OCI-LY3 (cell line): ENCODE measurements at regions not wholly inside any gene's neighbourhood (a gene's known extent, or its start where the extent isn't known, plus 50 kb on each side); places are given as distances from the start of the nearest gene placed in this dataset.

ENCODE experiments used
- H2AFZ ChIP-seq: fragments of 200-600, 300-600 bp; shearing (Covaris generic); 2 replicates; pipeline ENCODE4 v1.6.0; 2014; ENCODE audit warnings: antibody characterized with exemption, low read depth, low read length
- H3K27ac ChIP-seq: fragments of 200-600, 300-600 bp; sonication (generic); 2 replicates; pipeline ENCODE4 v1.5.1; 2014; ENCODE audit warnings: mild to moderate bottlenecking, low read length, moderate library complexity, mixed read lengths
- H3K27me3 ChIP-seq: fragments of 200-600, 300-600 bp; sonication (generic); 2 replicates; pipeline ENCODE4 v1.6.1; 2014; ENCODE audit warnings: low read depth, low read length, mixed read lengths
- H3K36me3 ChIP-seq: fragments of 200-600, 300-600 bp; sonication (generic); replicated peaks from 2 replicates; pipeline ENCODE3; 2014; ENCODE audit warnings: low read depth, low read length, mixed read lengths
- H3K4me1 ChIP-seq: fragments of 300-600, 200-600 bp; sonication (generic); 2 replicates; pipeline ENCODE4 v1.6.1; 2014; ENCODE audit warnings: low read length, mixed read lengths
- H3K4me2 ChIP-seq: fragments of 200-600, 300-600 bp; sonication (generic); 2 replicates; pipeline ENCODE4 v1.6.1; 2014; ENCODE audit warnings: low read length, mixed read lengths
- H3K4me3 ChIP-seq: fragments of 300-600, 200-600 bp; sonication (generic); 2 replicates; pipeline ENCODE4 v1.5.1; 2014; ENCODE audit warnings: antibody characterized with exemption, mild to moderate bottlenecking, low read length, moderate library complexity
- H3K79me2 ChIP-seq: fragments of 300-600, 200-600 bp; shearing (Covaris generic); 2 replicates; pipeline ENCODE4 v1.6.1; 2014; ENCODE audit warnings: mild to moderate bottlenecking, low read length, mixed read lengths
- H3K9ac ChIP-seq: fragments of 300-600, 200-600 bp; shearing (Covaris generic); 2 replicates; pipeline ENCODE4 v1.6.0; 2014; ENCODE audit warnings: mild to moderate bottlenecking, low read length, moderate library complexity
- H3K9me3 ChIP-seq: fragments of 200-600, 300-600 bp; shearing (Covaris generic); 2 replicates; pipeline ENCODE4 v1.6.1; 2014; ENCODE audit warnings: low read length, mixed read lengths; ENCODE audit not compliant: insufficient read depth
- H4K20me1 ChIP-seq: fragments of 200-600, 300-600 bp; sonication (generic); 2 replicates; pipeline ENCODE4 v1.6.1; 2016; ENCODE audit warnings: low read length, mixed read lengths; ENCODE audit not compliant: insufficient read depth
- CTCF ChIP-seq: fragments of 200-600, 300-600 bp; sonication (generic); IDR thresholded peaks from 2 replicates; pipeline ENCODE4 v1.5.1; 2014; ENCODE audit warnings: antibody characterized with exemption, low read length, low read depth
- EZH2phosphoT487 ChIP-seq: fragments of 200-600 bp; shearing (Covaris generic); IDR thresholded peaks from 2 replicates; pipeline ENCODE4 v1.6.1; 2018; ENCODE audit warnings: antibody characterized with exemption, mixed run types, low read depth

GRCh38 chr5:86997516-86997915 lies 270.2 kb upstream of the RASA1 start:
- H3K4me1 ChIP-seq = no peaks in the 10 kb centered on the region
- TF ChIP-seq CTCF (no peak), EZH2phosphoT487 (no peak)

GRCh38 chr5:86999951-87000350 lies 267.7 kb upstream of the RASA1 start:
- H3K4me1 ChIP-seq = no peaks in the 10 kb centered on the region
- no peak overlapping the region for H3K4me3 ChIP-seq
- no peaks in the 10 kb centered on the region for H3K27me3 ChIP-seq
- H4K20me1 ChIP-seq = no peaks in the 10 kb centered on the region
- no peak overlapping the region for H3K9ac ChIP-seq
- no peaks in the 10 kb centered on the region for H3K36me3 ChIP-seq
- H2AFZ ChIP-seq = no peak overlapping the region
- H3K79me2 ChIP-seq = no peaks in the 10 kb centered on the region
- H3K4me2 ChIP-seq = no peak overlapping the region
- H3K9me3 ChIP-seq = no peaks in the 10 kb centered on the region
- TF ChIP-seq EZH2phosphoT487 (no peak), CTCF (no peak)
- no peak overlapping the region for H3K27ac ChIP-seq

More at GRCh38 chr5:86997516-86997915, 270.2 kb upstream of the RASA1 start:
- H3K9ac ChIP-seq = no peak overlapping the region
- no peak overlapping the region for H2AFZ ChIP-seq
- no peaks in the 10 kb centered on the region for H3K36me3 ChIP-seq
- no peaks in the 10 kb centered on the region for H4K20me1 ChIP-seq
- no peaks in the 10 kb centered on the region for H3K27me3 ChIP-seq
- no peaks in the 10 kb centered on the region for H3K9me3 ChIP-seq
- no peak overlapping the region for H3K4me2 ChIP-seq
- no peaks in the 10 kb centered on the region for H3K79me2 ChIP-seq
- no peak overlapping the region for H3K4me3 ChIP-seq
- no peak overlapping the region for H3K27ac ChIP-seq

- no peak overlapping the region for H3K4me2 ChIP-seq
- no peak for TF ChIP-seq EZH2phosphoT487
- TF ChIP-seq CTCF = no peak
Observed at GRCh38 chr5:87002485-87002884, 265.2 kb upstream of the RASA1 start.

GRCh38 chr5:87004101-87004500 lies 263.6 kb upstream of the RASA1 start:
- Histone ChIP-seq H3K4me3 (no peak overlapping the region), H3K4me1 (no peaks in the 10 kb centered on the region), H3K27me3 (no peaks in the 10 kb centered on the region), H3K9ac (no peak overlapping the region), H2AFZ (no peak overlapping the region), H3K9me3 (no peaks in the 10 kb centered on the region), H3K36me3 (no peaks in the 10 kb centered on the region), H3K4me2 (no peak overlapping the region), H4K20me1 (no peaks in the 10 kb centered on the region), H3K79me2 (no peaks in the 10 kb centered on the region), H3K27ac (no peak overlapping the region)
- TF ChIP-seq EZH2phosphoT487 = no peak
- TF ChIP-seq CTCF = no peak

More at GRCh38 chr5:87002485-87002884, 265.2 kb upstream of the RASA1 start:
- H3K36me3 ChIP-seq = no peaks in the 10 kb centered on the region
- H3K4me3 ChIP-seq = no peak overlapping the region
- no peak overlapping the region for H3K9ac ChIP-seq
- H3K9me3 ChIP-seq = no peaks in the 10 kb centered on the region
- no peak overlapping the region for H3K27ac ChIP-seq
- H3K4me1 ChIP-seq = no peaks in the 10 kb centered on the region
- no peaks in the 10 kb centered on the region for H3K79me2 ChIP-seq
- H3K27me3 ChIP-seq = no peaks in the 10 kb centered on the region
- H4K20me1 ChIP-seq = no peaks in the 10 kb centered on the region
- H2AFZ ChIP-seq = no peak overlapping the region
